SK-N-SH treated with all-trans-retinoic acid at 6 μM for 48 hours (cell line): ENCODE measurements at regions not wholly inside any gene's neighbourhood (a gene's known extent, or its start where the extent isn't known, plus 50 kb on each side); places are given as distances from the start of the nearest gene placed in this dataset.

Experiments
- ATAC-seq: fragments of 200-7000 bp; cut with Tn5 transposase; 3 replicates; pipeline ENCODE4 v1.9.1; 2020; ENCODE audit warnings: mild to moderate bottlenecking, moderate library complexity
- ARNTL ChIP-seq: fragments of 450-650 bp; formaldehyde crosslinking; IDR thresholded peaks from 2 replicates; pipeline ENCODE4 v1.5.0; 2020; ENCODE audit warnings: low read depth, mild to moderate bottlenecking, moderate library complexity, borderline replicate concordance
- BACH2 ChIP-seq: fragments of 250-450 bp; sonication (Bioruptor Pico); IDR thresholded peaks from 2 replicates; pipeline ENCODE4 v1.9.0; 2021; ENCODE audit warnings: mild to moderate bottlenecking, borderline replicate concordance
- CSDC2 ChIP-seq: fragments of 250-450 bp; sonication (Bioruptor Pico); IDR thresholded peaks from 2 replicates; pipeline ENCODE4 v1.5.0; 2020; ENCODE audit warnings: mild to moderate bottlenecking, moderate library complexity
- ESRRG ChIP-seq: fragments of 250-450 bp; sonication (Bioruptor Pico); IDR thresholded peaks from 2 replicates; pipeline ENCODE4 v1.6.1; 2021; ENCODE audit warnings: mild to moderate bottlenecking
- ISL1 ChIP-seq: fragments of 250-450 bp; sonication (Bioruptor Pico); IDR thresholded peaks from 2 replicates; pipeline ENCODE4 v2.1.2; 2022; ENCODE audit warnings: mild to moderate bottlenecking, moderate library complexity
- OSR1 ChIP-seq: fragments of 250-450 bp; sonication (Bioruptor Pico); IDR thresholded peaks from 2 replicates; pipeline ENCODE4 v1.8.0; 2022; ENCODE audit warnings: moderate library complexity, mild to moderate bottlenecking, inconsistent platforms
- PPARA ChIP-seq: fragments of 250-450 bp; sonication (Bioruptor Pico); IDR thresholded peaks from 2 replicates; pipeline ENCODE4 v1.5.0; 2020; ENCODE audit warnings: mild to moderate bottlenecking, borderline replicate concordance
- RARB ChIP-seq: fragments of 250-450 bp; sonication (Bioruptor Pico); IDR thresholded peaks from 2 replicates; pipeline ENCODE4 v1.8.0; 2021; ENCODE audit warnings: mild to moderate bottlenecking, moderate library complexity
- SNAI2 ChIP-seq: fragments of 250-450 bp; sonication (Bioruptor Pico); IDR thresholded peaks from 2 replicates; pipeline ENCODE4 v1.5.0; 2020; ENCODE audit warnings: mild to moderate bottlenecking, moderate library complexity
- TCF4 ChIP-seq: fragments of 250-450 bp; sonication (Bioruptor Pico); IDR thresholded peaks from 2 replicates; pipeline ENCODE4 v1.8.0; 2021; ENCODE audit warnings: mild to moderate bottlenecking, moderate library complexity, borderline replicate concordance
- TOX ChIP-seq: fragments of 250-450 bp; sonication (Bioruptor Pico); IDR thresholded peaks from 2 replicates; pipeline ENCODE4 v1.8.0; 2021; ENCODE audit warnings: mild to moderate bottlenecking, moderate library complexity, borderline replicate concordance
- ZC3H10 ChIP-seq: fragments of 250-450 bp; sonication (Bioruptor Pico); IDR thresholded peaks from 2 replicates; pipeline ENCODE4 v1.5.1; 2021; ENCODE audit warnings: mild to moderate bottlenecking, moderate library complexity
- ZFP30 ChIP-seq: fragments of 450-650 bp; formaldehyde crosslinking; IDR thresholded peaks from 2 replicates; pipeline ENCODE4 v1.5.0; 2022; ENCODE audit warnings: mild to moderate bottlenecking, moderate library complexity
- ZNF565 ChIP-seq: fragments of 450-650 bp; formaldehyde crosslinking; conservative IDR thresholded peaks from 2 replicates; pipeline ENCODE4 v1.5.0; 2020; ENCODE audit warnings: low read depth, mild to moderate bottlenecking, moderate library complexity
- ZNF70 ChIP-seq: fragments of 450-650 bp; formaldehyde crosslinking; IDR thresholded peaks from 2 replicates; pipeline ENCODE4 v1.5.0; 2020; ENCODE audit warnings: mild to moderate bottlenecking, moderate library complexity
- ZNF8 ChIP-seq: fragments of 450-650 bp; formaldehyde crosslinking; IDR thresholded peaks from 2 replicates; pipeline ENCODE4 v1.5.0; 2020; ENCODE audit warnings: mild to moderate bottlenecking, moderate library complexity
- TF ChIP-seq, protein P1 (sequence below): fragments of 250-450 bp; sonication (Bioruptor Pico); IDR thresholded peaks from 2 replicates; pipeline ENCODE4 v1.5.1; 2020; ENCODE audit warnings: low read depth, mild to moderate bottlenecking, moderate library complexity
- TF ChIP-seq, protein P2 (sequence below): fragments of 250-450 bp; sonication (Bioruptor Pico); IDR thresholded peaks from 2 replicates; pipeline ENCODE4 v1.5.1; 2021; ENCODE audit warnings: mild to moderate bottlenecking, moderate library complexity
- TF ChIP-seq, protein P3 (sequence below): fragments of 250-450 bp; sonication (Bioruptor Pico); IDR thresholded peaks from 2 replicates; pipeline ENCODE4 v1.8.0; 2020; ENCODE audit warnings: mild to moderate bottlenecking, moderate library complexity, borderline replicate concordance
- TF ChIP-seq, protein P4 (sequence below): fragments of 250-450 bp; sonication (Bioruptor Pico); IDR thresholded peaks from 2 replicates; pipeline ENCODE4 v1.8.0; 2021; ENCODE audit warnings: low read depth, mild to moderate bottlenecking, moderate library complexity, borderline replicate concordance

DNA sequence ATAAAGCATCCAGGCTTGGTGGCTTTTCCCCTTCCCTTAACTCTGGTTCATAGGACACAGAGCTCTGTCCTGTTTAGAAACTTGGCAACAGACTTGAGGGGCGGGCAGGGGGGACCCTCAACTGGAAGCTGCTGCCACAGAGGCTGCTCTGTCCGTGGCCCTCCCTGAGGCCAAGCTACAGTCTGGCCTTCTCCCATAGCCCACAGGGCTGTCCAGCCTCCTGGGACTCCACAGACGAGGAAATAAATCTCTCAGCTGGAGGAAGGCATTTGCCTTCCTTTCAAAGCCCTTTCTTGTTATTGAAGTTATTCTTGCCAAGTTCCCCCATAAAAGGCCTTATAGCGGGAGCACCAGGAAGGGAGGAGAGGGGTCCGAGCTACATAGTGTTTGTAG, 248.8 kb upstream of the TPM1 start (continued):
- TF ChIP-seq, protein P1, sequence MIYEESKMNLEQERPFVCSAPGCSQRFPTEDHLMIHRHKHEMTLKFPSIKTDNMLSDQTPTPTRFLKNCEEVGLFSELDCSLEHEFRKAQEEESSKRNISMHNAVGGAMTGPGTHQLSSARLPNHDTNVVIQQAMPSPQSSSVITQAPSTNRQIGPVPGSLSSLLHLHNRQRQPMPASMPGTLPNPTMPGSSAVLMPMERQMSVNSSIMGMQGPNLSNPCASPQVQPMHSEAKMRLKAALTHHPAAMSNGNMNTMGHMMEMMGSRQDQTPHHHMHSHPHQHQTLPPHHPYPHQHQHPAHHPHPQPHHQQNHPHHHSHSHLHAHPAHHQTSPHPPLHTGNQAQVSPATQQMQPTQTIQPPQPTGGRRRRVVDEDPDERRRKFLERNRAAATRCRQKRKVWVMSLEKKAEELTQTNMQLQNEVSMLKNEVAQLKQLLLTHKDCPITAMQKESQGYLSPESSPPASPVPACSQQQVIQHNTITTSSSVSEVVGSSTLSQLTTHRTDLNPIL (CRISPR knock-in tag) = no peak
- no peak for TF ChIP-seq SNAI2
- TF ChIP-seq, all 23 proteins: peak for 0

DNA sequence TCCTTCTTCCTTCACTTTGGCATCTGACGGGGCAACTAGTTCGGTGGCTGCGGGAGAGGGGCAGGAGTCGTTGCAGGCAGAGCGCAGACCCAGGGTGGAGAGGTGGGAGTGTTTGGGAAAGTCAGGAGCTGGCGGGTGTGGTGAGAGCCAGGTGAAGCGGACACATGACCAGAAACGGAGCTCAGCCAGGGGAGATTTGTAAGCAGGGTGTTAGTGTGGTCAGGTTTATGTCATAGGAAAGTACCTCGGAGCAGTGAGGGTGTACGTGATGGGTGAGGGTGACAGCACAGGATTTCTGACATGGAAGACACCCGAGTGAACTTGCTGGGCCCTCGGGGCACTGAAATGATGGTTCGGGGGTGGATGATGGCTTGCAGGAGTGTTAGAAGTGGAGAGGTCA, 247.4 kb upstream of the TPM1 start:
- TF ChIP-seq BACH2 (CRISPR knock-in tag) = no peak
- TF ChIP-seq ZNF8 = no peak
- TF ChIP-seq ZNF565 (CRISPR knock-in tag) = no peak
- no peak for TF ChIP-seq ZFP30 (CRISPR knock-in tag)
- TF ChIP-seq CSDC2 (CRISPR knock-in tag) = no peak
- ATAC-seq = no peak

DNA sequence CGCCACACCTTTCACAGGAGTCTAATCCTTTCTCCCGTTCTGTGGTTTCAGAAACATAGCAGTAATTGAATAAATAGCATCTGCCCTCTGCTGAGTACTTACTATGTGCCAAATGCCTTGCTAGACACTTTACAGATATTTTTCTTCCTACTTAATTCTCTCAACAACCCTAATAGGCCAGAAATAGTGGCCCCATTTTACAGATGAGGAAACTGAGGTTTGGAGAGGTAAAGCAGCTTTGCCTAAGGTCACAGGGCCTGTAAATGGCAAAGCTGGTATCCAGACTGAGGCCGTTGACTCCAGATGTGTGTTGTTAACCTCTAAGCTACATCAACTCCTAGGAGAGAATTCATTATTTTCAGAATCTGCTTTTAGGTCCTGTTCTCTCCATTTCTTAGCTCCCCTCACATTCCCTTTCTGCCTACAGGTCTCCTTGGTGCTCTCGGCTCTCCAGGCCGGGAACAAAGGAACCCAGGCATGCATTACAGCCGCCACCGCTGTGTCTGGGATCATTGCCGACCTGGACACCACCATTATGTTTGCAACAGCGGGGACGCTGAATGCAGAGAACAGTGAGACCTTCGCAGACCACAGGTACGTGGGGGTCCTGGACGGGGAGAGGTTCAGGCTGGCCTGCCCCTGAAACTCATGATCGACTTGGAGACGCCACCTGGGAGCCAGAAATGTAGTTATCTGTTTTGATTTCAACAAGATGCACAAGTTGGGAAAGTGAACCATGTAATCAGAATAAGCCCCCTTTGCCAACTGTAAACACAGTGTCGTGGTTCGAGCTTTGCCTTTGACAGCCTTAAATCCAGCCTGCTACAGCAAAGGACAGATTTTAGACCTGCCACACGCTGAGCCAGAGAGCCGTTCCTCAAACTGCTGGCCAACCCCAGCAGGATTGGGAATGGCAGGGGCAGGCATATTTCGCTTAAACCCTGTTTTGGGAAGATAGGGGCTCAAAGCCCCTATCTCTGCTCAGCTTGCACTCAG, 246.5 kb upstream of the TPM1 start:
- no peak for ATAC-seq

DNA sequence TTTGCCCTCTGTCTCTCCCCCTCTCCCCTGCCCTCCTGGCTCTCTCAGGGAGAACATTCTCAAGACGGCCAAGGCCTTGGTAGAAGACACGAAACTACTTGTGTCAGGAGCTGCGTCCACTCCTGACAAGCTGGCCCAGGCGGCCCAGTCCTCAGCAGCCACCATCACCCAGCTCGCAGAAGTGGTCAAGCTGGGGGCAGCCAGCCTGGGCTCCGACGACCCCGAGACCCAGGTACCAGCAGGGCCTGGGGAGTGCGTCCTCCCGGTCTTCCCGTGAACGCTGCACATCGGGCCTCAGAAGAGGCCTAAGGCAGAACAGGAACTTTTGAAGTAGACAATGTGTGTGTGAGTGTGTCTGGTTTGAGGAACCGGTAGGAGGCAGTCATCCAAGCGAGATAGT, 245.4 kb upstream of the TPM1 start:
- no peak for ATAC-seq
- TF ChIP-seq TOX (no peak), ISL1 (CRISPR knock-in tag) (no peak), BACH2 (CRISPR knock-in tag) (no peak), ZNF8 (no peak), OSR1 (CRISPR knock-in tag) (no peak), RARB (CRISPR knock-in tag) (no peak), SNAI2 (no peak), TCF4 (no peak), ARNTL (CRISPR knock-in tag) (no peak), ZC3H10 (CRISPR knock-in tag) (no peak)
- TF ChIP-seq, protein P2, sequence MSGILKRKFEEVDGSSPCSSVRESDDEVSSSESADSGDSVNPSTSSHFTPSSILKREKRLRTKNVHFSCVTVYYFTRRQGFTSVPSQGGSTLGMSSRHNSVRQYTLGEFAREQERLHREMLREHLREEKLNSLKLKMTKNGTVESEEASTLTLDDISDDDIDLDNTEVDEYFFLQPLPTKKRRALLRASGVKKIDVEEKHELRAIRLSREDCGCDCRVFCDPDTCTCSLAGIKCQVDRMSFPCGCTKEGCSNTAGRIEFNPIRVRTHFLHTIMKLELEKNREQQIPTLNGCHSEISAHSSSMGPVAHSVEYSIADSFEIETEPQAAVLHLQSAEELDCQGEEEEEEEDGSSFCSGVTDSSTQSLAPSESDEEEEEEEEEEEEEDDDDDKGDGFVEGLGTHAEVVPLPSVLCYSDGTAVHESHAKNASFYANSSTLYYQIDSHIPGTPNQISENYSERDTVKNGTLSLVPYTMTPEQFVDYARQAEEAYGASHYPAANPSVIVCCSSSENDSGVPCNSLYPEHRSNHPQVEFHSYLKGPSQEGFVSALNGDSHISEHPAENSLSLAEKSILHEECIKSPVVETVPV (CRISPR knock-in tag) = no peak
- TF ChIP-seq, protein P3, sequence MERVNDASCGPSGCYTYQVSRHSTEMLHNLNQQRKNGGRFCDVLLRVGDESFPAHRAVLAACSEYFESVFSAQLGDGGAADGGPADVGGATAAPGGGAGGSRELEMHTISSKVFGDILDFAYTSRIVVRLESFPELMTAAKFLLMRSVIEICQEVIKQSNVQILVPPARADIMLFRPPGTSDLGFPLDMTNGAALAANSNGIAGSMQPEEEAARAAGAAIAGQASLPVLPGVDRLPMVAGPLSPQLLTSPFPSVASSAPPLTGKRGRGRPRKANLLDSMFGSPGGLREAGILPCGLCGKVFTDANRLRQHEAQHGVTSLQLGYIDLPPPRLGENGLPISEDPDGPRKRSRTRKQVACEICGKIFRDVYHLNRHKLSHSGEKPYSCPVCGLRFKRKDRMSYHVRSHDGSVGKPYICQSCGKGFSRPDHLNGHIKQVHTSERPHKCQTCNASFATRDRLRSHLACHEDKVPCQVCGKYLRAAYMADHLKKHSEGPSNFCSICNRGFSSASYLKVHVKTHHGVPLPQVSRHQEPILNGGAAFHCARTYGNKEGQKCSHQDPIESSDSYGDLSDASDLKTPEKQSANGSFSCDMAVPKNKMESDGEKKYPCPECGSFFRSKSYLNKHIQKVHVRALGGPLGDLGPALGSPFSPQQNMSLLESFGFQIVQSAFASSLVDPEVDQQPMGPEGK (CRISPR knock-in tag) = no peak
- TF ChIP-seq, protein P4, sequence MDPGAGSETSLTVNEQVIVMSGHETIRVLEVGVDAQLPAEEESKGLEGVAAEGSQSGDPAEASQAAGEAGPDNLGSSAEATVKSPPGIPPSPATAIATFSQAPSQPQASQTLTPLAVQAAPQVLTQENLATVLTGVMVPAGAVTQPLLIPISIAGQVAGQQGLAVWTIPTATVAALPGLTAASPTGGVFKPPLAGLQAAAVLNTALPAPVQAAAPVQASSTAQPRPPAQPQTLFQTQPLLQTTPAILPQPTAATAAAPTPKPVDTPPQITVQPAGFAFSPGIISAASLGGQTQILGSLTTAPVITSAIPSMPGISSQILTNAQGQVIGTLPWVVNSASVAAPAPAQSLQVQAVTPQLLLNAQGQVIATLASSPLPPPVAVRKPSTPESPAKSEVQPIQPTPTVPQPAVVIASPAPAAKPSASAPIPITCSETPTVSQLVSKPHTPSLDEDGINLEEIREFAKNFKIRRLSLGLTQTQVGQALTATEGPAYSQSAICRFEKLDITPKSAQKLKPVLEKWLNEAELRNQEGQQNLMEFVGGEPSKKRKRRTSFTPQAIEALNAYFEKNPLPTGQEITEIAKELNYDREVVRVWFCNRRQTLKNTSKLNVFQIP (CRISPR knock-in tag) = no peak

More for the DNA sequence above, 246.5 kb upstream of the TPM1 start:
- TF ChIP-seq ZNF8 (no peak), TCF4 (no peak), ARNTL (CRISPR knock-in tag) (no peak), OSR1 (CRISPR knock-in tag) (no peak), TOX (no peak), RARB (CRISPR knock-in tag) (no peak), ESRRG (CRISPR knock-in tag) (no peak), ISL1 (CRISPR knock-in tag) (no peak), BACH2 (CRISPR knock-in tag) (no peak), ZNF70 (CRISPR knock-in tag) (no peak), ZFP30 (CRISPR knock-in tag) (no peak), ZNF565 (CRISPR knock-in tag) (no peak), ZC3H10 (CRISPR knock-in tag) (no peak), PPARA (no peak)
- TF ChIP-seq, protein P1 (CRISPR knock-in tag) = no peak
- TF ChIP-seq, protein P4 (CRISPR knock-in tag) = no peak
